Gastroesophageal sphincter (tissue), 4 donors: ENCODE measurements at regions not wholly inside any gene's neighbourhood (a gene's known extent, or its start where the extent isn't known, plus 50 kb on each side); places are given as distances from the start of the nearest gene placed in this dataset.

Experiments used
- ATAC-seq: fragments of 150-250 bp; one replicate; pipeline ENCODE4 v1.9.1; 2016; ENCODE audit warnings: mild to moderate bottlenecking, moderate library complexity
- H3K27ac ChIP-seq, 4 donors: fragments of 200-600 bp; sonication (generic) in 3 of 4; 1 replicate in 3 of 4; 2 replicates in 1 of 4; pipeline ENCODE4 v1.5.1; 2016 to 2019
- H3K27me3 ChIP-seq: fragments of 200-600 bp; sonication (generic); one replicate; pipeline ENCODE4 v1.5.1; 2019
- H3K36me3 ChIP-seq, 2 donors: fragments of 200-600 bp; sonication (generic); one replicate each; pipeline ENCODE4 v1.5.1; 2019; ENCODE audit warnings: control low read depth in 1 of 2
- H3K4me1 ChIP-seq, 3 donors: fragments of 200-600 bp; sonication (generic); 1 replicate in 2 of 3; 2 replicates in 1 of 3; pipeline ENCODE4 v1.5.1; 2016 to 2019; ENCODE audit warnings: control low read depth in 2 of 3
- H3K4me3 ChIP-seq, 2 donors: fragments of 200-600 bp; sonication (generic); one replicate each; pipeline ENCODE4 v1.5.1; 2019; ENCODE audit warnings: mild to moderate bottlenecking in 1 of 2, moderate library complexity in 1 of 2
- H3K9me3 ChIP-seq, 3 donors: fragments of 200-600 bp; sonication (generic); one replicate each; pipeline ENCODE4 v1.5.1; 2017 to 2019; ENCODE audit warnings: control low read depth in 2 of 3
- EP300 ChIP-seq: sonication (generic); formaldehyde crosslinking; IDR thresholded peaks from one replicate; pipeline ENCODE4 v1.6.1; 2017; ENCODE audit warnings: antibody characterized with exemption, mild to moderate bottlenecking
- POLR2A ChIP-seq, 2 donors: fragments of 450-650 bp; IDR thresholded peaks; one replicate each; pipeline ENCODE4 v1.6.1; 2017; ENCODE audit warnings: antibody characterized with exemption in 2 of 2, mild to moderate bottlenecking in 2 of 2, moderate library complexity in 1 of 2
- POLR2AphosphoS5 ChIP-seq: sonication (generic); formaldehyde crosslinking; IDR thresholded peaks from one replicate; pipeline ENCODE4 v1.6.1; 2017; ENCODE audit warnings: antibody characterized with exemption
- WGBS, 2 donors: methylation state at CpG; one replicate each; pipeline ENCODE4 v1.1.5; 2018; ENCODE audit warnings: low coverage in 1 of 2; 5-methylcytosine and 5-hydroxymethylcytosine counted together
- TF ChIP-seq, protein P1 (sequence below), 4 experiments: fragments of 200-600 bp in 2 of 4; fragments of 450-650 bp in 2 of 4; sonication (generic) in 1 of 4; IDR thresholded peaks; one replicate each; pipeline ENCODE4 v1.5.1; 2017 to 2019; ENCODE audit warnings: antibody characterized with exemption in 4 of 4, mild to moderate bottlenecking in 2 of 4, moderate library complexity in 2 of 4

- Histone ChIP-seq H3K27ac (no peak overlapping the region), H3K9me3 (no peaks in the 10 kb centered on the region), H3K4me1 (peaks cover 0 to 25% (median 0%) of the 10 kb centered on the region in 3 donors), H3K27me3 (no peaks in the 10 kb centered on the region), H3K36me3 (no peaks in the 10 kb centered on the region), H3K4me3 (no peak overlapping the region)
- ATAC-seq: no peak
- TF ChIP-seq POLR2A (IDR thresholded peaks at IDR 0.05): no peak
- TF ChIP-seq, protein P1, sequence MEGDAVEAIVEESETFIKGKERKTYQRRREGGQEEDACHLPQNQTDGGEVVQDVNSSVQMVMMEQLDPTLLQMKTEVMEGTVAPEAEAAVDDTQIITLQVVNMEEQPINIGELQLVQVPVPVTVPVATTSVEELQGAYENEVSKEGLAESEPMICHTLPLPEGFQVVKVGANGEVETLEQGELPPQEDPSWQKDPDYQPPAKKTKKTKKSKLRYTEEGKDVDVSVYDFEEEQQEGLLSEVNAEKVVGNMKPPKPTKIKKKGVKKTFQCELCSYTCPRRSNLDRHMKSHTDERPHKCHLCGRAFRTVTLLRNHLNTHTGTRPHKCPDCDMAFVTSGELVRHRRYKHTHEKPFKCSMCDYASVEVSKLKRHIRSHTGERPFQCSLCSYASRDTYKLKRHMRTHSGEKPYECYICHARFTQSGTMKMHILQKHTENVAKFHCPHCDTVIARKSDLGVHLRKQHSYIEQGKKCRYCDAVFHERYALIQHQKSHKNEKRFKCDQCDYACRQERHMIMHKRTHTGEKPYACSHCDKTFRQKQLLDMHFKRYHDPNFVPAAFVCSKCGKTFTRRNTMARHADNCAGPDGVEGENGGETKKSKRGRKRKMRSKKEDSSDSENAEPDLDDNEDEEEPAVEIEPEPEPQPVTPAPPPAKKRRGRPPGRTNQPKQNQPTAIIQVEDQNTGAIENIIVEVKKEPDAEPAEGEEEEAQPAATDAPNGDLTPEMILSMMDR (IDR thresholded peaks at IDR 0.05): no peak
- 89 to 100% methylated on average over 1 to 3 of the region's 6 CpGs for WGBS, 2 donors
Measured at GRCh38 chr2:120922571-120923332, 187.1 kb downstream of the GLI2 start.

- Histone ChIP-seq H3K9me3 (no peaks in the 10 kb centered on the region), H3K4me1 (peaks cover 0 to 21% (median 0%) of the 10 kb centered on the region in 3 donors), H3K27ac (no peak overlapping the region), H3K27me3 (no peaks in the 10 kb centered on the region), H3K36me3 (peaks cover 0 to 6% of the 10 kb centered on the region in 2 donors), H3K4me3 (no peak overlapping the region)
- TF ChIP-seq EP300: no peak
- TF ChIP-seq POLR2AphosphoS5: no peak
- TF ChIP-seq, protein P1 (IDR thresholded peaks at IDR 0.05): no peak
- no peak for TF ChIP-seq POLR2A (IDR thresholded peaks at IDR 0.05)
- WGBS, 2 donors: 93 to 97% methylated on average over 3 to 10 of the region's 11 CpGs
- ATAC-seq: no peak
Measured at GRCh38 chr2:120923426-120923825, 187.8 kb downstream of the GLI2 start.

DNA sequence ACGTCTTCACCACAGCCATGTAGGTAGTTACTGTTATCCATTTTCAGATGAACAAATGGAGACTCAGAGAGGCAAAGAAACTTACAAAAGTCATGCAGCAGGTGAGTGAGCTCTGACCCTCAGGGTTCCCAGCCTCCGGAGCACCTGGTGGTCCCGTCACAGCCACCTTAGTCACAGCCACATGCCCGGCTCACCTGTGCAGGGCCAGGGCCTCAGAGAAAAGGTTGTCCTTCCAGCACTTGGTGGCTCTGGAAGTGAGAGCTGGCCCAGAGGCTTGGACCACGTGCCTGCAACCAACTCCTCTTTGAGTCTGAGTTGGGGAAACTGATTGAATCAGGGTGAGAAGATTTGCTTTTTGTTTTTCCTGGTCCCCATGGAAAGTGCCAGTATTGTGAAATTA lies 189.3 kb downstream of the GLI2 start:
- no peaks in the 10 kb centered on the region for H3K27me3 ChIP-seq
- peaks cover 0 to 15% (median 0%) of the 10 kb centered on the region in 3 donors for H3K4me1 ChIP-seq
- no peak for ATAC-seq

GRCh38 chr2:120926463-120927264 lies 191.0 kb downstream of the GLI2 start:
- H3K4me3 ChIP-seq: no peak overlapping the region
- H3K36me3 ChIP-seq: peaks cover 0 to 26% of the 10 kb centered on the region in 2 donors
- TF ChIP-seq EP300: no peak
- TF ChIP-seq, protein P1 (IDR thresholded peaks at IDR 0.05): no peak
- TF ChIP-seq POLR2A (IDR thresholded peaks at IDR 0.05): no peak
- no peak for TF ChIP-seq POLR2AphosphoS5
- peaks cover 0 to 6% (median 0%) of the 10 kb centered on the region in 3 donors for H3K9me3 ChIP-seq
- no peaks in the 10 kb centered on the region for H3K27me3 ChIP-seq
- no peaks in the 10 kb centered on the region for H3K4me1 ChIP-seq
- 76 to 91% methylated on average over 6 to 17 of the region's 28 CpGs for WGBS, 2 donors
- H3K27ac ChIP-seq: no peak overlapping the region
- no peak for ATAC-seq

More for the DNA sequence above, 189.3 kb downstream of the GLI2 start:
- Histone ChIP-seq H3K27ac (no peak overlapping the region), H3K9me3 (no peaks in the 10 kb centered on the region), H3K36me3 (peaks cover 0 to 16% of the 10 kb centered on the region in 2 donors), H3K4me3 (no peak overlapping the region)
- WGBS, 2 donors: 93% methylated on average over 2 of the region's 5 CpGs; no CpG with 5 or more reads in 1 of the 2 donors
- TF ChIP-seq POLR2AphosphoS5 (no peak), EP300 (no peak)
- TF ChIP-seq, protein P1 (IDR thresholded peaks at IDR 0.05): no peak
